ENCODE measurements at regions not wholly inside any gene's neighbourhood (a gene's known extent, or its start where the extent isn't known, plus 50 kb on each side); places are given as distances from the start of the nearest gene placed in this dataset.

- H2AFZ ChIP-seq (replicated peaks; ENCODE audit: low read length, poor library complexity) = no peak overlapping the region
- H3K27ac ChIP-seq (ENCODE audit: insufficient read depth, low read length) = no peak overlapping the region
- H3K4me2 ChIP-seq (ENCODE audit: low read depth, low read length) = no peak overlapping the region
- H3K56ac ChIP-seq (ENCODE audit: extremely low read depth, insufficient read depth, low read length) = no peak overlapping the region
- H2AK5ac ChIP-seq (ENCODE audit: low read depth, low read length) = no peak overlapping the region
- no peak overlapping the region for H3K9ac ChIP-seq (ENCODE audit: low read depth, low read length)
- no peak overlapping the region for H4K5ac ChIP-seq (ENCODE audit: low read depth, low read length)
- no peaks in the 10 kb centered on the region for H3K4me1 ChIP-seq (ENCODE audit: control insufficient read depth, insufficient read depth, low read length)
- WGBS, 2 experiments (ENCODE audit: extremely low coverage in 2 of 2, insufficient read length in 1 of 2) = no CpG with 5 or more reads among the region's 3 CpGs
- H3K9me3 ChIP-seq (ENCODE audit: control insufficient read depth, insufficient read depth, low read length) = no peaks in the 10 kb centered on the region
- no peak overlapping the region for H3K4ac ChIP-seq (ENCODE audit: low read depth, low read length)
- no peak overlapping the region for H3K18ac ChIP-seq (ENCODE audit: low read depth, low read length)
- ChIA-PET CTCF (interaction anchor here (1.0 kb wide), 1 partner anchor 14 kb away, joined by 4 read pairs; no protein-coding TSS in a partner anchor), POLR2A (ENCODE audit: unreplicated experiment) (no interaction called here)
- TF ChIP-seq BHLHE40 (IDR thresholded peaks at IDR 0.05; ENCODE audit: low read depth, low read length) = no peak
- TF ChIP-seq MAZ (IDR thresholded peaks at IDR 0.05; ENCODE audit: borderline replicate concordance, low read depth, low read length) = no peak
- TF ChIP-seq ELK1 (IDR thresholded peaks at IDR 0.05; ENCODE audit: borderline replicate concordance, low read depth, low read length) = no peak
- TF ChIP-seq FOS (IDR thresholded peaks at IDR 0.05; ENCODE audit: low read depth, low read length) = no peak
- no peak for TF ChIP-seq RCOR1 (IDR thresholded peaks at IDR 0.05; ENCODE audit: insufficient replicate concordance, low read length)
- TF ChIP-seq POLR2A (IDR thresholded peaks at IDR 0.05; ENCODE audit: low read depth, low read length) = no peak
- TF ChIP-seq SMC3 (IDR thresholded peaks at IDR 0.05; ENCODE audit: low read depth, low read length) = no peak
- TF ChIP-seq, protein P1, sequence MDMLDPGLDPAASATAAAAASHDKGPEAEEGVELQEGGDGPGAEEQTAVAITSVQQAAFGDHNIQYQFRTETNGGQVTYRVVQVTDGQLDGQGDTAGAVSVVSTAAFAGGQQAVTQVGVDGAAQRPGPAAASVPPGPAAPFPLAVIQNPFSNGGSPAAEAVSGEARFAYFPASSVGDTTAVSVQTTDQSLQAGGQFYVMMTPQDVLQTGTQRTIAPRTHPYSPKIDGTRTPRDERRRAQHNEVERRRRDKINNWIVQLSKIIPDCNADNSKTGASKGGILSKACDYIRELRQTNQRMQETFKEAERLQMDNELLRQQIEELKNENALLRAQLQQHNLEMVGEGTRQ (IDR thresholded peaks at IDR 0.05; ENCODE audit: low read depth, low read length) = no peak
- TF ChIP-seq MXI1 (IDR thresholded peaks at IDR 0.05; ENCODE audit: borderline replicate concordance, low read depth, low read length) = no peak
- TF ChIP-seq, protein P2, sequence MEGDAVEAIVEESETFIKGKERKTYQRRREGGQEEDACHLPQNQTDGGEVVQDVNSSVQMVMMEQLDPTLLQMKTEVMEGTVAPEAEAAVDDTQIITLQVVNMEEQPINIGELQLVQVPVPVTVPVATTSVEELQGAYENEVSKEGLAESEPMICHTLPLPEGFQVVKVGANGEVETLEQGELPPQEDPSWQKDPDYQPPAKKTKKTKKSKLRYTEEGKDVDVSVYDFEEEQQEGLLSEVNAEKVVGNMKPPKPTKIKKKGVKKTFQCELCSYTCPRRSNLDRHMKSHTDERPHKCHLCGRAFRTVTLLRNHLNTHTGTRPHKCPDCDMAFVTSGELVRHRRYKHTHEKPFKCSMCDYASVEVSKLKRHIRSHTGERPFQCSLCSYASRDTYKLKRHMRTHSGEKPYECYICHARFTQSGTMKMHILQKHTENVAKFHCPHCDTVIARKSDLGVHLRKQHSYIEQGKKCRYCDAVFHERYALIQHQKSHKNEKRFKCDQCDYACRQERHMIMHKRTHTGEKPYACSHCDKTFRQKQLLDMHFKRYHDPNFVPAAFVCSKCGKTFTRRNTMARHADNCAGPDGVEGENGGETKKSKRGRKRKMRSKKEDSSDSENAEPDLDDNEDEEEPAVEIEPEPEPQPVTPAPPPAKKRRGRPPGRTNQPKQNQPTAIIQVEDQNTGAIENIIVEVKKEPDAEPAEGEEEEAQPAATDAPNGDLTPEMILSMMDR (conservative IDR thresholded peaks at IDR 0.05; ENCODE audit: low read depth, low read length) = no peak
- TF ChIP-seq CHD1 (IDR thresholded peaks at IDR 0.05; ENCODE audit: low read depth, low read length) = no peak
- no peak for TF ChIP-seq MAFK (IDR thresholded peaks at IDR 0.05; ENCODE audit: low read depth, low read length)
- TF ChIP-seq CEBPB (IDR thresholded peaks at IDR 0.05; ENCODE audit: low read depth, low read length) = no peak
- no peak for TF ChIP-seq RAD21 (IDR thresholded peaks at IDR 0.05; ENCODE audit: low read length)
- no peak for TF ChIP-seq NFE2L2 (IDR thresholded peaks at IDR 0.05; ENCODE audit: low read depth, low read length)
- no peak for TF ChIP-seq RFX5 (IDR thresholded peaks at IDR 0.05; ENCODE audit: low read depth, low read length)
- in situ Hi-C loops (cut with MboI; ENCODE audit: low sequenced_read_pairs) = no loop called here
- H3K27me3 ChIP-seq (ENCODE audit: control insufficient read depth, insufficient read depth, low read length) = no peaks in the 10 kb centered on the region; the same call in 1 of the 2 replicates
- dilution Hi-C loops (cut with HindIII; ENCODE audit: low sequenced_read_pairs, unreplicated experiment) = no loop called here
- no peak overlapping the region for H2BK15ac ChIP-seq (ENCODE audit: low read depth, low read length)
- H3K79me1 ChIP-seq (ENCODE audit: low read depth in 1 of 2, low read length in 2 of 2) = no peaks in the 10 kb centered on the region
- H3K9me1 ChIP-seq (ENCODE audit: insufficient read depth, low read length) = no peaks in the 10 kb centered on the region
- intact Hi-C loops (cut with micrococcal nuclease) = no loop called here
- no peak overlapping the region for H3K4me3 ChIP-seq (ENCODE audit: insufficient read depth, low read depth, low read length)
- no peak for DNase-seq
- H2BK20ac ChIP-seq (ENCODE audit: low read depth, low read length) = no peak overlapping the region
- H4K91ac ChIP-seq (ENCODE audit: insufficient read depth, low read depth, low read length) = no peak overlapping the region
- ATAC-seq (ENCODE audit: low read depth) = no peak
- BruUV-seq (replicated peaks) = no TSS peak
- no peak overlapping the region for H4K8ac ChIP-seq (ENCODE audit: low read depth in 2 of 2, low read length in 2 of 2)
- H3K36me3 ChIP-seq (ENCODE audit: control insufficient read depth, insufficient read depth, low read length) = no peaks in the 10 kb centered on the region
- H2AK9ac ChIP-seq (replicated peaks; ENCODE audit: low read depth, low read length, poor library complexity) = no peak overlapping the region
- H3K23ac ChIP-seq (ENCODE audit: low read depth, low read length) = no peak overlapping the region
- H4K20me1 ChIP-seq (ENCODE audit: insufficient read depth, low read length) = no peaks in the 10 kb centered on the region
- H2BK120ac ChIP-seq (ENCODE audit: low read depth, low read length) = no peak overlapping the region
- H3K14ac ChIP-seq (replicated peaks; ENCODE audit: low read depth, low read length) = no peak overlapping the region
- no peak overlapping the region for H2BK5ac ChIP-seq (ENCODE audit: low read depth, low read length, poor library complexity, severe bottlenecking)
These were observed 64.7 kb upstream of the ITGB1 start for GRCh38 chr10:33022691-33023090.
